OCI-LY3 (cell line): ENCODE measurements at regions not wholly inside any gene's neighbourhood (a gene's known extent, or its start where the extent isn't known, plus 50 kb on each side); places are given as distances from the start of the nearest gene placed in this dataset.

Experiments used
- CTCF ChIP-seq: fragments of 200-600, 300-600 bp; sonication (generic); IDR thresholded peaks from 2 replicates; pipeline ENCODE4 v1.5.1; 2014; ENCODE audit warnings: antibody characterized with exemption, low read length, low read depth
- EZH2phosphoT487 ChIP-seq: fragments of 200-600 bp; shearing (Covaris generic); IDR thresholded peaks from 2 replicates; pipeline ENCODE4 v1.6.1; 2018; ENCODE audit warnings: antibody characterized with exemption, mixed run types, low read depth

DNA sequence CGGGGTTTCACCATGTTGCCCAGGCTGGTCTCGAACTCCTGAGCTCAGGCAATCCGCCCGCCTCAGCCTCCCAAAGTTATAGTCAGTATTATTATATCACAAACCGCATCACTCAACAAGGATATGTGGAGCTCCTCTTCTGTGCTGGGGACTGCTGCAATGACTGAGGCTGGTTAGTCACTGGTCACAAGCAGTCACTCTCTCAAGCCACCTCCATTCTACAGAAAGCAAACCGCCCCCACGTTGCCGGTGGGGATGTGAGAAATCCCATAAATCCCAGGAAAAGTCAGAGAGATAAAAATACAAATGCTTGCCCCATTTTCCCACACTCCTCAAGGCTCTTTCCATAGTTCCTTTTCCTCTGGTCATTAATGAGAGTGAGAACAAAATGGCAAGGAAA, 155.7 kb downstream of the ADSS2 start:
- TF ChIP-seq CTCF (no peak), EZH2phosphoT487 (no peak)
